Stomach (tissue), 8 donors: ENCODE measurements at regions not wholly inside any gene's neighbourhood (a gene's known extent, or its start where the extent isn't known, plus 50 kb on each side); places are given as distances from the start of the nearest gene placed in this dataset.

ENCODE experiments used
- DNase-seq, 2 donors: peaks; one replicate each; pipeline versions ENCODE4 v3.0.0 to v3.0.0-alpha.2; 2013 to 2019
- H3K27ac ChIP-seq, 5 donors: fragments of 200-600 bp in 4 of 5; sonication (generic) in 4 of 5; one replicate each; pipeline ENCODE4 v1.5.1; 2013 to 2019; ENCODE audit warnings: mild to moderate bottlenecking in 1 of 5, moderate library complexity in 1 of 5
- H3K27me3 ChIP-seq, 3 donors: fragments of 200-600 bp; sonication (generic); one replicate each; pipeline ENCODE4 v1.5.1; 2017 to 2019; ENCODE audit warnings: mixed run types in 1 of 3
- H3K36me3 ChIP-seq, 4 donors: fragments of 200-600 bp; sonication (generic); 1 replicate in 3 of 4; 2 replicates in 1 of 4; pipeline ENCODE4 v1.5.1; 2016 to 2019
- H3K4me1 ChIP-seq, 4 donors: fragments of 200-600 bp; sonication (generic); one replicate each; pipeline ENCODE4 v1.5.1; 2016 to 2019
- H3K4me3 ChIP-seq, 4 donors: fragments of 200-600 bp; sonication (generic) in 3 of 4; one replicate each; pipeline ENCODE4 v1.5.1; 2016 to 2019; ENCODE audit warnings: mild to moderate bottlenecking in 1 of 4
- H3K9me3 ChIP-seq, 4 donors: fragments of 200-600 bp; sonication (generic); one replicate each; pipeline ENCODE4 v1.5.1; 2016 to 2019
- EP300 ChIP-seq: sonication (generic); formaldehyde crosslinking; IDR thresholded peaks from one replicate; pipeline ENCODE4 v1.6.1; 2017; ENCODE audit warnings: antibody characterized with exemption
- POLR2A ChIP-seq, 4 donors: fragments of 450-650 bp; IDR thresholded peaks; one replicate each; pipeline ENCODE4 v1.6.1; 2016; ENCODE audit warnings: antibody characterized with exemption in 4 of 4, control low read depth in 2 of 4, mild to moderate bottlenecking in 1 of 4, moderate library complexity in 1 of 4
- POLR2AphosphoS5 ChIP-seq, 3 donors: sonication (generic); formaldehyde crosslinking; IDR thresholded peaks; one replicate each; pipeline ENCODE4 v1.6.1; 2016; ENCODE audit warnings: antibody characterized with exemption in 3 of 3
- WGBS, 5 donors: extraction: QIAGEN DNeasy Blood & Tissue Kit in 3 of 5; methylation state at CpG; one replicate each; pipeline versions ENCODE4 v1.1.5 to v1.1.7; 2013 to 2018; 5-methylcytosine and 5-hydroxymethylcytosine counted together
- intact Hi-C: fragments of 100-400 bp; cut with DNase I; formaldehyde crosslinking; loops from one replicate; pipeline ENCODE4 v1.15.1; 2023; ENCODE audit warnings: low total_unique reads
- TF ChIP-seq, protein P1 (sequence below), 7 experiments: fragments of 450-650 bp in 4 of 7; fragments of 200-600 bp in 3 of 7; sonication (generic) in 3 of 7; IDR thresholded peaks; one replicate each; pipeline ENCODE4 v1.5.1; 2016 to 2019; ENCODE audit warnings: antibody characterized with exemption in 7 of 7, control low read depth in 2 of 7, mild to moderate bottlenecking in 1 of 7
- donor health status: healthy with polysubstance abuse.
- donor health status: Bipolar disorder and iron deficiency.
- donor health status: healthy.

DNA sequence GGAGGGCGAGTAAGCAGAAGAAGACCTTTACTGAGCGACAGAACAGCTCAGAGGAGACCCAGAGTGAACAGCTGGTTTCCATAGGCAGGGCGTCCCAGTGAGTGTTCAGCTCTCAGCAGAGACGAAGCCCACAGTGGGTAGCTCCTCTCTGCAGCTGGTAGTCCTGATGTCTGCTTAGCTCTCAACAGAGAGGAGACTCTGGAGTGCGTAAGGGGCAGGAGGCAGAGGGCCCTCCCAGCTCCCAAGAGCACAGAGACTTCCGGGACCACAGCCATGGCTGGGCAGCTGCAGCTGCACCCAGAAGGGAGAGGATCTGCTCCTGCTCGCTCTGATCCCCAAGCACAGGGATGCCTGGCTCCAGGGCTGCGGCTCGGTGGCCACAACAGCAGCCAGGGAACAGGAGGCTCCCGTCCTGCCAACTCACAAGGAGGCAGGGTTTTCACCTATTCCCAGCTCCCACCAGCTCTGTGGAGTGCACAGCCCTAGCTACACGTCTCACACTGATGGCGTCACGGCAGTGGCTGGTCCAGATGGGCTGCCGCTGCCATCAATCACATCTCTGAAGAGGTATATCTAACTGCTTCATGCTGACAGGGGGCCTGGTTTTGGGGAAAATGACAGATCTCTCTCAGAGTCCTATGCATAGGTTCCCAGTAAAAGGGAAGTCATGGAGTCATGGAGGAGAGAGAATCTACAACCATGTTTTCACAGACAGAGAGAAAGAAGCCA, 2660.1 kb upstream of the PCDH20 start:
- Histone ChIP-seq H3K27ac (no peak overlapping the region), H3K9me3 (peaks cover 0 to 38% (median 10%) of the 10 kb centered on the region in 4 donors), H3K36me3 (no peaks in the 10 kb centered on the region), H3K4me3 (no peak overlapping the region), H3K4me1 (no peaks in the 10 kb centered on the region), H3K27me3 (no peaks in the 10 kb centered on the region)
- intact Hi-C loops, result no loop called here
- 86 to 91% (median 89%) methylated on average over 6 to 14 of the region's 14 CpGs for WGBS, 5 donors
- peak in 1 of 2 donors; percentile 18 for DNase-seq
- TF ChIP-seq, protein P1, sequence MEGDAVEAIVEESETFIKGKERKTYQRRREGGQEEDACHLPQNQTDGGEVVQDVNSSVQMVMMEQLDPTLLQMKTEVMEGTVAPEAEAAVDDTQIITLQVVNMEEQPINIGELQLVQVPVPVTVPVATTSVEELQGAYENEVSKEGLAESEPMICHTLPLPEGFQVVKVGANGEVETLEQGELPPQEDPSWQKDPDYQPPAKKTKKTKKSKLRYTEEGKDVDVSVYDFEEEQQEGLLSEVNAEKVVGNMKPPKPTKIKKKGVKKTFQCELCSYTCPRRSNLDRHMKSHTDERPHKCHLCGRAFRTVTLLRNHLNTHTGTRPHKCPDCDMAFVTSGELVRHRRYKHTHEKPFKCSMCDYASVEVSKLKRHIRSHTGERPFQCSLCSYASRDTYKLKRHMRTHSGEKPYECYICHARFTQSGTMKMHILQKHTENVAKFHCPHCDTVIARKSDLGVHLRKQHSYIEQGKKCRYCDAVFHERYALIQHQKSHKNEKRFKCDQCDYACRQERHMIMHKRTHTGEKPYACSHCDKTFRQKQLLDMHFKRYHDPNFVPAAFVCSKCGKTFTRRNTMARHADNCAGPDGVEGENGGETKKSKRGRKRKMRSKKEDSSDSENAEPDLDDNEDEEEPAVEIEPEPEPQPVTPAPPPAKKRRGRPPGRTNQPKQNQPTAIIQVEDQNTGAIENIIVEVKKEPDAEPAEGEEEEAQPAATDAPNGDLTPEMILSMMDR (IDR thresholded peaks at IDR 0.05), result no peak
- no peak for TF ChIP-seq POLR2AphosphoS5 (IDR thresholded peaks at IDR 0.05)
- TF ChIP-seq POLR2A (IDR thresholded peaks at IDR 0.05), result no peak
- TF ChIP-seq EP300, result no peak

DNA sequence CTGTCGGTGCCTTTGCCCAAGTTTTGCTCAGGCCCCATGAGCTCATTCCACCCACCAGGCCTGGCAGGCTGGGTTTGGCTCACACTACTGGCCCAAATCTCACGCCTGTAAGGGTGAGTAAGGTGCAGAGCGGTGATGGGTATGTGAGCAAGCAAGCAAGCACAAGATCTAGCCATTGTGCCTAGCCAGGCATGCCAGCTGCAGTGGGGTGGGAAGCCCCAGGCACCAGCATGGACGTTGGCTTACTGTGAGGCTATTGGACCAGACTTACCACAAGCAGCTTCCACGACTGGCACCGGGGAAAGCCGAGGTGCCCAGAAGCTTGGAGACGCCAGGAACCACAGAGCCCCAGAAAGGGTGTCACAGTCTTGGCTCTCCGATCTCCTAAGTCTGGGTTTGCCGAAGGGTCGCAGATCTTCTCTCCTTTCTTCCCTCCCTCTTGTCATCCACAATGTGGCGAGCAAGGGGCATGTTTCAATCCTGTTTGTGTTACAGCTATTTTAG, 2659.4 kb upstream of the PCDH20 start:
- no peaks in the 10 kb centered on the region for H3K4me1 ChIP-seq
- peaks cover 0 to 38% (median 10%) of the 10 kb centered on the region in 4 donors for H3K9me3 ChIP-seq
- H3K27ac ChIP-seq, result no peak overlapping the region
- WGBS, 5 donors, result 84 to 92% (median 86%) methylated on average over 12 of the region's 12 CpGs
- intact Hi-C loops, result no loop called here
- H3K4me3 ChIP-seq, result no peak overlapping the region
- H3K36me3 ChIP-seq, result no peaks in the 10 kb centered on the region
- TF ChIP-seq EP300 (no peak), POLR2A (IDR thresholded peaks at IDR 0.05) (no peak), POLR2AphosphoS5 (IDR thresholded peaks at IDR 0.05) (no peak)
- TF ChIP-seq, protein P1 (IDR thresholded peaks at IDR 0.05), result no peak
- H3K27me3 ChIP-seq, result no peaks in the 10 kb centered on the region
- DNase-seq, result peak in 1 of 2 donors; percentile 17

DNA sequence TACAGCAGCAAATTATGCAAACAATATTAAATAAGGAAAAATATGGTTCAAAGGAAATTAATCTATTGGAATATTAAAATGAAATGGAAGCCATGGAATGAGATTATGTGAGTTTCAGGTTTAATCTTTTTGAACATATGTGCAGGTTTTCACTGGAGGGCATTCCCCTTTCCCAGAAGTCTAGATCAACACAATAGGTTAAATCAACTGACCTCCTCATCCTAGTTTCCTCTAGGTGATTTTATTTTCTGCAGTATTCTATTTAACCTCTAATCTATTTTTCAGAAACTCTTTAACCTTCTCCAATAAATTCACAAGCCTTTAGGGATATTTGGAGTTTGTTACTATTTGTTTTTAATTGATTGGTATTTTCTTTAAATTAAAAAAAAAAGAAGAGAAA, 2657.6 kb upstream of the PCDH20 start:
- H3K36me3 ChIP-seq, result no peaks in the 10 kb centered on the region
- H3K9me3 ChIP-seq, result peaks cover 0 to 32% (median 7%) of the 10 kb centered on the region in 4 donors
- no peaks in the 10 kb centered on the region for H3K4me1 ChIP-seq
- H3K27me3 ChIP-seq, result no peaks in the 10 kb centered on the region
- H3K27ac ChIP-seq, result no peak overlapping the region
- no peak for TF ChIP-seq POLR2AphosphoS5 (IDR thresholded peaks at IDR 0.05)
- TF ChIP-seq EP300, result no peak
- TF ChIP-seq POLR2A (IDR thresholded peaks at IDR 0.05), result no peak
- TF ChIP-seq, protein P1 (IDR thresholded peaks at IDR 0.05), result no peak
- no peak for DNase-seq
- no peak overlapping the region for H3K4me3 ChIP-seq
- intact Hi-C loops, result no loop called here

DNA sequence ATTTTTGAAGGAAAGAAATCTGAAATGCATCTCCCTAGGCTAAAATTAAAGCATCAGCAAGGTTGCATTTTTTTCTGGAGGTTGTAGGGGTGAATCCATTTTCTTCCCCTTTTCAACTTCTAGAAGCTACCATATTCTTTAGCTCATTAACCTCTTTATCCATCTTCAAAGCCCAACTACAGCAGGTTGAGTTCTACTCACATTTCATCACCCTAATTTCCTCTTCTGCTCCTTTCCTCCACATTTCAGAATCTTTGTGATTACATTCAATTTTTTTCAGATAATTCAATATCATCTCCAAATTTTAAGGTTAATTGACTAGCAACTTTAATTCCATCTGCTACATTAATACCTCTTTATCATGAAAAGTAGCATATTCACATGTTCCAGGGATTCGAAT, 2655.7 kb upstream of the PCDH20 start:
- no peaks in the 10 kb centered on the region for H3K36me3 ChIP-seq
- no peak for DNase-seq
- H3K4me1 ChIP-seq, result no peaks in the 10 kb centered on the region
- H3K9me3 ChIP-seq, result peaks cover 0 to 15% (median 3%) of the 10 kb centered on the region in 4 donors
- 77 to 90% (median 84%) methylated on average over 1 of the region's 1 CpG for WGBS, 5 donors
- intact Hi-C loops, result no loop called here
- no peaks in the 10 kb centered on the region for H3K27me3 ChIP-seq
- no peak for TF ChIP-seq EP300
- TF ChIP-seq POLR2AphosphoS5 (IDR thresholded peaks at IDR 0.05), result no peak
- TF ChIP-seq POLR2A (IDR thresholded peaks at IDR 0.05), result no peak
- TF ChIP-seq, protein P1 (IDR thresholded peaks at IDR 0.05), result no peak
- no peak overlapping the region for H3K27ac ChIP-seq
- H3K4me3 ChIP-seq, result no peak overlapping the region
